Lung (tissue), 11 donors: ENCODE measurements at regions not wholly inside any gene's neighbourhood (a gene's known extent, or its start where the extent isn't known, plus 50 kb on each side); places are given as distances from the start of the nearest gene placed in this dataset.
"Not testable (repeated sequence)": the region's sequence is repeated elsewhere in the genome, so short reads cannot be mapped to it uniquely, and the experiment has no call there.

Source experiments
- ATAC-seq: fragments of 200-7000 bp; cut with Tn5 transposase; one replicate; pipeline ENCODE4 v1.9.1; 2020; ENCODE audit warnings: moderate number of reproducible peaks; ENCODE audit not compliant: insufficient read depth, low FRiP score
- DNase-seq, 3 donors: peaks; one replicate each; pipeline ENCODE4 v3.0.0-alpha.2; 2013 to 2017
- H3K27ac ChIP-seq, 2 donors: one replicate each; pipeline ENCODE4 v1.5.1; 2013; ENCODE audit warnings: mild to moderate bottlenecking in 2 of 2, moderate library complexity in 2 of 2, control low read depth in 1 of 2, inconsistent platforms in 1 of 2, low read depth in 1 of 2, low read length in 1 of 2
- H3K27me3 ChIP-seq, 3 donors: one replicate each; pipeline ENCODE4 v1.5.1; 2013; ENCODE audit warnings: low read length in 2 of 3; ENCODE audit not compliant: control insufficient read depth in 3 of 3, insufficient read depth in 3 of 3
- H3K36me3 ChIP-seq, 4 donors: one replicate each; pipeline ENCODE4 v1.5.1; 2013; ENCODE audit warnings: low read length in 4 of 4, mild to moderate bottlenecking in 1 of 4, moderate library complexity in 1 of 4; ENCODE audit not compliant: control insufficient read depth in 4 of 4, insufficient read depth in 4 of 4
- H3K4me1 ChIP-seq, 5 donors: one replicate each; pipeline ENCODE4 v1.5.1; 2013; ENCODE audit warnings: low read length in 5 of 5, mild to moderate bottlenecking in 2 of 5, moderate library complexity in 1 of 5; ENCODE audit not compliant: control insufficient read depth in 5 of 5, insufficient read depth in 5 of 5
- H3K4me3 ChIP-seq: one replicate; pipeline ENCODE4 v1.5.1; 2013; ENCODE audit warnings: mild to moderate bottlenecking, control low read depth, moderate library complexity
- H3K9ac ChIP-seq, 2 donors: one replicate each; pipeline ENCODE4 v1.5.1; 2013; ENCODE audit warnings: low read length in 2 of 2, control low read depth in 1 of 2; ENCODE audit not compliant: insufficient read depth in 1 of 2
- H3K9me3 ChIP-seq, 4 donors: one replicate each; pipeline ENCODE4 v1.5.1; 2013; ENCODE audit warnings: low read length in 3 of 4, mild to moderate bottlenecking in 1 of 4, moderate library complexity in 1 of 4; ENCODE audit not compliant: control insufficient read depth in 4 of 4, insufficient read depth in 3 of 4
- WGBS, 2 donors: extraction: QIAGEN DNeasy Blood & Tissue Kit; methylation state at CpG; one replicate each; pipeline ENCODE4 v1.1.7; 2013; 5-methylcytosine and 5-hydroxymethylcytosine counted together
- TF ChIP-seq, protein P1 (sequence below): IDR thresholded peaks from 2 replicates; pipeline ENCODE4 v1.5.1; 2012; ENCODE audit warnings: mild to moderate bottlenecking; ENCODE audit errors: control extremely low read depth, extremely low read depth
- donor health status: control.
- donor health status: control.
- donor health status: Bipolar disorder and iron deficiency.
- donor health status: healthy.
- donor health status: DM: yes; HTN: yes; CAD: no.

DNA sequence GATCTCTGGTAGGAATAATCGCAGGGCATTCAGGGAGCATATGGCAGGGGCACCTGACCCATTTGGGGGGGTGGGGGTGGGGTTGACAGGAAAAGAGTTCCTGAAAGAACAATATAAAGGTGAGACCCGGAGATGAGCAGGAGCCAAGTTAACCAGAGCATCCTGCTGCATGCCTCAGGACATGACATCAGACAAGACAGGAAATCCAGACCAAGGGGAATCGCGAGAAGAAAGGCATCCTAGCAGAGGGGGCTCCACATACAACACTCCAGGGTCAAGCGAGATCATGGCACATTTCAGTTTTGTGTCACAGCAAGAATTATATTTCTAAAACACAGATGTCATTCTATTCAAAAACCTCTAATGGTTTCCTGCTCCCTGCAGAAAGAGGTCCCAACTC, 393.1 kb downstream of the COG6 start:
- no peak overlapping the region for H3K4me3 ChIP-seq
- no peaks in the 10 kb centered on the region for H3K36me3 ChIP-seq
- H3K27ac ChIP-seq = no peak overlapping the region
- H3K27me3 ChIP-seq = no peaks in the 10 kb centered on the region
- no peak for DNase-seq
- WGBS, 2 donors = 73 to 82% methylated on average over 5 of the region's 5 CpGs
- no peak overlapping the region for H3K9ac ChIP-seq
- no peak for ATAC-seq
- H3K9me3 ChIP-seq = no peaks in the 10 kb centered on the region
- TF ChIP-seq, protein P1, sequence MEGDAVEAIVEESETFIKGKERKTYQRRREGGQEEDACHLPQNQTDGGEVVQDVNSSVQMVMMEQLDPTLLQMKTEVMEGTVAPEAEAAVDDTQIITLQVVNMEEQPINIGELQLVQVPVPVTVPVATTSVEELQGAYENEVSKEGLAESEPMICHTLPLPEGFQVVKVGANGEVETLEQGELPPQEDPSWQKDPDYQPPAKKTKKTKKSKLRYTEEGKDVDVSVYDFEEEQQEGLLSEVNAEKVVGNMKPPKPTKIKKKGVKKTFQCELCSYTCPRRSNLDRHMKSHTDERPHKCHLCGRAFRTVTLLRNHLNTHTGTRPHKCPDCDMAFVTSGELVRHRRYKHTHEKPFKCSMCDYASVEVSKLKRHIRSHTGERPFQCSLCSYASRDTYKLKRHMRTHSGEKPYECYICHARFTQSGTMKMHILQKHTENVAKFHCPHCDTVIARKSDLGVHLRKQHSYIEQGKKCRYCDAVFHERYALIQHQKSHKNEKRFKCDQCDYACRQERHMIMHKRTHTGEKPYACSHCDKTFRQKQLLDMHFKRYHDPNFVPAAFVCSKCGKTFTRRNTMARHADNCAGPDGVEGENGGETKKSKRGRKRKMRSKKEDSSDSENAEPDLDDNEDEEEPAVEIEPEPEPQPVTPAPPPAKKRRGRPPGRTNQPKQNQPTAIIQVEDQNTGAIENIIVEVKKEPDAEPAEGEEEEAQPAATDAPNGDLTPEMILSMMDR = no peak
- H3K4me1 ChIP-seq = no peaks in the 10 kb centered on the region

DNA sequence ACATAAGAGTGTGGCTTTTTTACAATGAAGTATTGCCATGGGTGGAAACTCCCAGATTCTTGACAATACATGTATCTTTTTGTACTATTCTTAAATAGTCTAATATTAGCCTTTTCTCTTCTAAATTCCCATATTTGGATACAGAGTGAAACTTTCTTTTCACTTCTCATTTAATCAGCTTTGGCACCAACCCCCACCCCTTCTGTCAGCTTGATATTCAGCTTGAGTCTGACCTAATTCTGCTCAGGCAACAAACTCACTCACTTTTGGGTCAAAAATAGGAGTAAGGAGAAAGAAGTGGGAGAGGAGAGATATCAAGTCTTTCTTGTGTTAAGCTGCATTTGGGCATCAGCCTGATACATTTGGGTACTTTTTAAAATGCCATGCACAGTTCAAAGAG, 397.5 kb downstream of the COG6 start:
- no peak overlapping the region for H3K9ac ChIP-seq
- H3K36me3 ChIP-seq = no peaks in the 10 kb centered on the region
- TF ChIP-seq, protein P1 = no peak
- ATAC-seq (no peak), DNase-seq (no peak)
- H3K4me1 ChIP-seq = no peaks in the 10 kb centered on the region
- H3K4me3 ChIP-seq = no peak overlapping the region
- H3K9me3 ChIP-seq = no peaks in the 10 kb centered on the region
- no peak overlapping the region for H3K27ac ChIP-seq
- H3K27me3 ChIP-seq = no peaks in the 10 kb centered on the region

DNA sequence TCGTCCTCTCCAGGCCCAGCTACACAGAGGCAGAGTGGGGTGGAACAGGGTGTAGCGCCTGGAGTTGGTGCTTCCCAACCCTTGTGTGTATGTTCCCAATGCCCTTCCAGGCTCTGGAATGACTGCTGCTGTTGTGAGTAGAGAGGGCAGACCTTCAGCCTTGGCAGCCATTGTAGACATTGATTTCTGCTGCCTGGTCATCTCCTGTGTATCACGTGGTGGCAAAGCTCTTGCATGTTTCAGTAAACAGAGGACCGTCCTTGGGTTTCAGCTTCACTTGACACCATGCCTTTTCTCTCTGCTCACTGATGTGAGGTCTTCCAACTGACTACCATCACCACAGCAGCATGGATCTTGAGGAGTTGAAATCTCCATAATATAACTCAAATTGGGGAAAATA, 397.9 kb downstream of the COG6 start:
- no peak overlapping the region for H3K9ac ChIP-seq
- no peaks in the 10 kb centered on the region for H3K36me3 ChIP-seq
- H3K4me3 ChIP-seq = no peak overlapping the region
- no peak for DNase-seq
- WGBS, 2 donors = 91% methylated on average over 4 of the region's 4 CpGs
- no peak for ATAC-seq
- TF ChIP-seq, protein P1 = no peak
- H3K9me3 ChIP-seq = no peaks in the 10 kb centered on the region
- H3K27me3 ChIP-seq = no peaks in the 10 kb centered on the region
- H3K4me1 ChIP-seq = no peaks in the 10 kb centered on the region
- no peak overlapping the region for H3K27ac ChIP-seq

DNA sequence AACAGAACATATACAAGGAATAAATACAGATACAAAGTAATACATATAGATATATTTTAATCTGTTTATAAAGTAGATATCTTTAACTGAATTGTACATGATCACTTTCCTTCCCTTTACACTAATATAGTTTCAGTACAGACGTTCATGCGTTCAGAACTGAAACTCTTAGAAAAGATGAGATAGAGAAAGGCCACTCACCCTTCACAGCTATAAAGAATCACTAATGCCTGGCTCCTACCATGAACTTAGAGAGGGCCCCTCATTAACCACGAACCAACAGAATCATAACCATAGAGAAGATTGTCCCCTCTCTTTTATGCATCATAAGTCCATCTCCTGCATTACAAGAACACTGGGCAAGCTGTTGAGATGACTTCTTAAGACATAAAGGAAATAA, 399.0 kb downstream of the COG6 start:
- H3K9me3 ChIP-seq, H3K9ac ChIP-seq, DNase-seq, H3K4me3 ChIP-seq, ATAC-seq, H3K36me3 ChIP-seq, H3K27ac ChIP-seq, H3K27me3 ChIP-seq, H3K4me1 ChIP-seq: not testable (repeated sequence)
- no CpG with 5 or more reads among the region's 3 CpGs for WGBS, 2 donors
